CD4-positive, alpha-beta T cell treated with Interleukin-4 for 4 hours (primary cell): ENCODE measurements at regions not wholly inside any gene's neighbourhood (a gene's known extent, or its start where the extent isn't known, plus 50 kb on each side); places are given as distances from the start of the nearest gene placed in this dataset.
"Not testable (repeated sequence)": the region's sequence is repeated elsewhere in the genome, so short reads cannot be mapped to it uniquely, and the experiment has no call there.

Experiments
- DNase-seq: peaks from one replicate; pipeline ENCODE4 v3.0.0-alpha.2; 2020

GRCh38 chr22:23393721-23394320 is 186.3 kb downstream of the IGLL1 start:
- DNase-seq, result no peak

DNA sequence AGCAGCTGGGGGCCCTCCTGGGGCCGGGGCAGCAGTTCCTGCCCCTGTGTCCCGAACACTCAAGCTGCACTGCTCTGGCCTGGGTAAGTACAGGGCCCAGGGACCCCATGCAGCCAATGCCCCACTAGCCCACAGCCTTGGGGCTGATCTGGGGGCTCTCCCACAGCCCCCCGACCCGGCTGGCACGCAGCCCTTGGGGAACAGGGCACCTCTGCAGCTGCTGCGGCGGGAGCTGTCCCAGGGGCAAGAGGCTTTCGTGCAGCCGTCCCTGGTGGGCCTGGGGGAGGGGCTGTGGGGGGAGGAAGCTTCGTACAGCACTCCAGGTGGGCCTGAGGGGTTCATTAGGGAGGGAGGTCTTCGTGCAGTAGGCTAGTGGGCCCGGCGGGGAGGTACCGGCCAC is 186.9 kb downstream of the IGLL1 start:
- not testable (repeated sequence) for DNase-seq

GRCh38 chr22:23392420-23393121 is 187.5 kb downstream of the IGLL1 start:
- no peak for DNase-seq

DNA sequence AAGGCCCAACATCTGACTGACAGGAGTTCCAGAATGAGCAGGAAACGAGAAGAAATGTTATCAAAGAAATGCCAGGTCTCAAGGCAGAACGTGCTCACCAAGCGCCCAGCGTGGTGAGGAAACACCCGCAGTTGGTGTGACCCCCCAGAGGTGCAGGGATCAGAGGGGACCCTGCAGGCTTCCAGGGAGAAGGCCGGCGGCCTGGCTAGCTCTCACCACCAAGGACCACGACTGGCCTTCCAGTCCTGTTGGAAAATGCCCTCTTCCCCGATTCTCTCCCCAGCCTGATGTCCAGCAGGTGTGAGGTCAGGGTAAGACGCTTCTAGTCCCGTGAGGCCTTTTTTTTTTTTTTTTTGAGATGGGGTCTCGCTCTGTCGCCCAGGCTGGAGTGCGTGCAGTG is 189.1 kb downstream of the IGLL1 start:
- DNase-seq, result no peak

- DNase-seq, result no peak
Measured at GRCh38 chr22:23389271-23390071, 190.6 kb downstream of the IGLL1 start.

- no peak for DNase-seq
Measured at GRCh38 chr22:23388517-23388890, 191.6 kb downstream of the IGLL1 start.

GRCh38 chr22:23387827-23388516 is 192.1 kb downstream of the IGLL1 start:
- no peak for DNase-seq

DNA sequence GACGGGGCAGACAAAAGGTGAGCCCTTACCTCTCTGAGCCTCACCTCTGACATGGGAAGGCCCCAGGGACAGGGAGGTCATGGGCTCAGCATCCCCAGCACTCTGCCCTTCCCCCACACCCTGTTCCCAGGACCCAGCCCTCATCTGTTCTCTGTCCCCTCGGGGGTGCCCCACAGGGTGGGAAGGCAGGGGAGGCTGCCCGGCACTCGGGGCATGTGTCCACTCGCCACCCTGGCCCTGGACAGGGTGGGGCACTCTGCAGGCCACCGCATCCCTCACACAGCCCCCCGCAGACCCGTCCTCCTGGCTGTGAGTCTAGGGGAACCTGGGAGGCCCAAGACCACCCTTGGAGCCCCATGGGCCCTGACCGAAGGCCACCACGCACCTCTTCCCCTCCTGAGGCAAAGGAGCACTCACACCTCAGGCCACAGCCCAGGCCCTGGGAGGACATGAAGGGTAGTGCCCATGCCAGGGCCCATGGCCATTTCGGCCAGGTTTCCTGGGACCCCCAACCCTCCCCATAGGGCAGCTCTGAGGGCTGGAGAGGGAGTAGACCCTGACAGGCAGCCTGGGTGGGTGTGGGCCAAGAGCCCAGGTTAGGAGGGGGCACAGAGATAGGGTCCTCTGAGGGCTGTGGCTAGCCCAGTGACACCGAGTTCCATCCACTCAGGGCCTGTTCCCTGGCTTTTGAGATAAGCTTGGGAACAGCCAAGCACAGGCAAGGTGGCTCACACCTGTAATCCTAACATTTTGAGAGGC is 193.1 kb downstream of the IGLL1 start:
- no peak for DNase-seq

- DNase-seq, result peak; percentile 64
Measured at GRCh38 chr22:23385678-23386631, 194.1 kb downstream of the IGLL1 start.

- no peak for DNase-seq
Measured at GRCh38 chr22:23384923-23385677, 195.0 kb downstream of the IGLL1 start.

DNA sequence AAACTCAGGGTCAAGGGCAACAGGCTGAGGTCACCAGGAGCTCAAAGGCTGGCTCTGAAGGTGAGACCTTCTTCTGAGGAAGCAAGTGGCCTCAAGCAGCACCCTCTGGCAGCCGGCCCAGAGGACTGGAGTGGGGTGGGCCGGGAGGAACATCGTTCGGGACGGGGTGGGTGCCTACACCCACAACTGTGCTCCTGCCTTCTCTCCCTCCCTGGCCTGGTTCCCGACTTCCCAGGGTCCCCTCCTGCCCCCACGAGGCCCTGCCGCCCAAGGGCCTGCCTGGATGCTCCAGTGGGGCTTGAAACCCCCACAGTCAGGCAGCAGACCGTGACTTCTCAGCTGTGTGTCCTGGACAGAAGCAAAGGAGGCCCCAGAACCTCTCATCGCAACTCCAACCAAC is 195.7 kb downstream of the IGLL1 start:
- no peak for DNase-seq

DNA sequence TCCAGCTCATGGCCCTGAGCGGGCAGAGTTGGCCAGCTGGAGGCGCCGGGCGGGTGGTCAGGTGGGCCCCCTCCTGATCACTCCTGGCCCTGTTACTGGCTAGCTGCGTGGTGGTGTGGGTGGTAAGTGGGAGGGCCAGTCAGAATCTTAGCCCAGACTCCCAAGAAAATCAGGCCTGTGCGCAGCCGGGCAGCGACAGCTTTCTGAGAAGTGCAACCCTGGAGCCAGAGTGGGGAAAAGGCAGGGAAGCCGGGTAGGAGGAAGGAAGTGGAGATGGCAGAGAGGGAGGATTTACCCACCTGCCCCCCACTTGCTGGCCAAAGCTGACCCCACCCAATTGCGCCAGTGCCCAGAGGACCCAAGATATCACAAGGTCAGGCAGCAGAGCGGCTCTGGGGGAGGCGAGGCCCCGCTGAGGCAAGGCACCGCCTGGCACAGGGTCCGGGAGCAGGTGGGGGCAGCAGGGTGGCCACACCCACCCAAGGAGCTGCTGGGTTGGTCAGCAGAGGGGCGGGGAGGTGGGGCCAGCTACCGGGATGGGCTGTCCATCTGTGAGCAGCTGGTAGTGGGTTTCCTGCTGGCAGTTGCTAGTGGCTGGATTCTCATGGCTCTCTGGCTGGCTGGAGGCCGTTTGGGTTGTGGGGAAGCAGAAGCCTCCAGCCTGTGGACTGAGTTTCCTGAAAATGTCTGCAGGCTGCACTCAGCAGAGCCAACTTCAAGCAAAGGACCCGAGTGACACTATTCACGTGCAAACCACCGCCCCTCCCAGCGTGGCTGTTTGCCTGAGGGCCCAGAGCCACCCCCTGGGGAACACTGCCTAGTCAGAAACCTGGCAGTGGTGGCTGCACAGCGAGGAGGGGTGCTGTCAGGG is 196.4 kb downstream of the IGLL1 start:
- DNase-seq, result no peak

GRCh38 chr22:23382428-23383218 is 197.5 kb downstream of the IGLL1 start:
- DNase-seq, result no peak

DNA sequence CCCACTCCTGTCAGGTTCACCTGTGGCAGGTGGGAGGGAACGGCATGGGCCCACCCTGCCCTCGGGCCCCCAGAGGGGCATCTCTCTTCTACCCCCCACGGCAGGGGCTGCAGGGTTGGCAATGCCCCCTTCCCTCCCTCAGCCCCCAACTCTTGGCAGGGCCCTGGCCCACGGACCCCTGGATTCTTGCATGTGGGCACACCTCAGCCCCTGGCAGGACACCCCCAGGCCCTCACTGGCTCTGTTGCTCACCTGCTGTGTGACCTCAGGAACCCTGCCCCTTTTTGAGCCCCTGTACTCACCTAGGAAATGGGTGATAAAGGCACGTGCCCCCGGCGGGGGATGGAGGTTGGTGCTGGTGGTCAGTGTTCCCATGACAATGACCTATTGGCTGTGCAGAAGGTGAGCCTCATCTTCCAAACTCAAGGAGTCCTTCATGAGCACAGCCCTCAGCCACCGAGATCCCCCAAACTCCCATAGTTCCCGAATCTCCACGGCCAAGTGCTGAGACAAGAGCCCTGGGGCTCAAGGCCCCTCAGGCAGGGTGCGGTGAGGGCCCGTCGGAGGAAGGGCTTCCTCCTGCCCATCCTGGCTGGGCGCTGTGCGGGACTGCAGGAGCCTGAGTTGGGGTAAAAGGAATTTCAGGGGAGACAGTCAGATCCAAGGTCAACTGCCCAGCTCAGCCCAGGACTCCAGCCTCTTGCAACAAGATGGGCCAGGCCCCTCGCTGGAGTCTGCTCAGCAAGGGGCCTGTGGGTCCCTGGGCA is 198.2 kb downstream of the IGLL1 start:
- DNase-seq, result no peak

- no peak for DNase-seq
Measured at GRCh38 chr22:23380911-23381310, 199.2 kb downstream of the IGLL1 start.

DNA sequence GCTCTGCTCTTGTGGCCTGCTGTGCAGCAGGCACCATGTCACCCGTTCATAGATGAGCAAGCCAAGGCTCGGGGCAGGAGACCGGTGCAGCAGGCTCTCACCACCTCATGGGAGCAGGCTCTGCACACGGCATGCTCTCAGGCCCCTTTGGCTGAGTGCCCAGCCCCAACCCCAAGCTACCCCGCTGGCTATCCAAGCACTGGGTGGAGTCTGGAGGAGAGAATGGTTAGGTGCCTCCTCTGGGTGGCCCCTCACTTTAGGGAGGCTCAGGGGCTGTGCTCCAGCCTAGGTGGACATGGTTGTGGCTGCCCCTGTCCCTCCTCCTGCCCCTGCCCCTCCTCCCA is 199.9 kb downstream of the IGLL1 start:
- DNase-seq, result no peak

DNA sequence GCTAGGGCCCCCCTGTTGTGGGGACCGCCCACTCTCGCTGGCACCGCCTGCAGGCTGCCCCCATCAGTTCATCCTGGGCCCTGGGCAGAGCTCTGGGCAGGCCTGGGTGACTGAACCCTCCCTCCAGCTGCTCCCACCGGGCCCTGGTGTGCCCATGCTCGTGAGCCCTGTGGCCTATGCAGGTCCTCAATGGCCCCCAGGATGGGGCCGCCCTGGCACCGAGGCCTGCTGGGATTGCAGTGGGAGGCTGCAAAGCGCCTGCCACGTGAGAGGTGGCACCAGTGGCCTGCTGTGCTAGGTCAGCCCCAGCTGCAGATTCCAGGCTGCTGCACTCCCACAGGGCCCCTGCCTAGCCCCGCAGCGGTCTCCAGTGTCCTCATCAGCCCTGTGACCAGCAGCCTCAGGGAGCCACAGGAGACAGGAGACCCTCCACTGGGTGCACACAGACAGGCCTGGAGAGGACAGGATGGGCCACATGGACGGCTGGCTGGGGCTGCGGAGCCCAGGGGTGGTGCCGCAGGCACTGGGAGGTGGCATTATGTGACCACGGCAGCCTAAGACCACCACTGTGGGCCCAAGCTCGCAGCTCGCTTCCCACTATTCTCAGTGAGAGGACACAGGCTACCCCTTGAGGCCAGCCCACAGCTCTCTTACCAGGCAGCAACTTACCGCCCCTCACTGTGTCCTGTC is 199.4 kb downstream of the BCR start:
- DNase-seq, result not testable (repeated sequence)

DNA sequence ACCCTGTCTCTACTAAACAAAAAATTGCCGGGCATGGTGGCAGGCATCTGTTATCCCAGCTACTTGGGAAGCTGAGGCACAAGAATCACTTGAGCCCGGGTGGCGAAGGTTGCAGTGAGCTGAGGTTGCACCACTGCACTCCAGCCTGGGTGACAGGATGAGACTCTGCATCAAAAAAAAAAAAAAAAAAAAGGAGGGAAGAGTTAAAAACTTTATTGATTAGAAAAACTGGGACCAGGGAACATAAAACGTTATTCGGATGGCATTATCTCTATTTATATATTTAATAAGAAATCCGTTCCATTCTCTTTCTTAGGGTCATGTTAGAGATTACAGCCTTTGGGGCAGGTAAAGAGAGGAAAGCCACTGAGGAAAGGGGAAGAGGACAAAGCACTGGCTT is 197.5 kb downstream of the BCR start:
- DNase-seq, result no peak
